GM21737 (cell line): ENCODE measurements at regions not wholly inside any gene's neighbourhood (a gene's known extent, or its start where the extent isn't known, plus 50 kb on each side); places are given as distances from the start of the nearest gene placed in this dataset.
"Not testable (repeated sequence)": the region's sequence is repeated elsewhere in the genome, so short reads cannot be mapped to it uniquely, and the experiment has no call there.

ENCODE experiments used
- ATAC-seq: cut with Tn5 transposase; IDR thresholded peaks from one replicate; pipeline ENCODE4 v1.9.1; 2021; ENCODE audit warnings: mild to moderate bottlenecking, moderate library complexity; ENCODE audit not compliant: unreplicated experiment

GRCh38 chr4:147139455-147140198, 194.0 kb upstream of the TTC29 start:
- ATAC-seq = no peak

- no peak for ATAC-seq
Observed at GRCh38 chr4:147151763-147152162, 206.1 kb upstream of the TTC29 start.

- no peak for ATAC-seq
Observed at GRCh38 chr4:147157860-147158701, 212.4 kb upstream of the TTC29 start.

- ATAC-seq = peak; percentile 89
Observed at GRCh38 chr4:147160908-147161513, 215.3 kb upstream of the TTC29 start.

- no peak for ATAC-seq
Observed at GRCh38 chr4:147163311-147163710, 217.6 kb upstream of the TTC29 start.

GRCh38 chr4:147168200-147168599, 222.5 kb upstream of the TTC29 start:
- ATAC-seq = not testable (repeated sequence)

GRCh38 chr4:147173322-147173721, 227.7 kb upstream of the TTC29 start:
- ATAC-seq = no peak

GRCh38 chr4:147173797-147174432, 228.3 kb upstream of the TTC29 start:
- no peak for ATAC-seq

GRCh38 chr4:147174591-147174990, 228.9 kb upstream of the TTC29 start:
- ATAC-seq = no peak

- ATAC-seq = no peak
Observed at GRCh38 chr4:147175460-147176025, 229.9 kb upstream of the TTC29 start.

- ATAC-seq = no peak
Observed at GRCh38 chr4:147182041-147182440, 236.4 kb upstream of the TTC29 start.

GRCh38 chr4:147192679-147193078, 247.0 kb upstream of the TTC29 start:
- ATAC-seq = no peak

GRCh38 chr4:147194114-147194513, 248.4 kb upstream of the TTC29 start:
- no peak for ATAC-seq

GRCh38 chr4:147194604-147195003, 248.9 kb upstream of the TTC29 start:
- ATAC-seq = no peak

- ATAC-seq = no peak
Observed at GRCh38 chr4:147195386-147195785, 249.7 kb upstream of the TTC29 start.

GRCh38 chr4:147198411-147199051, 252.9 kb upstream of the TTC29 start:
- no peak for ATAC-seq

GRCh38 chr4:147201016-147201415, 255.4 kb upstream of the TTC29 start:
- no peak for ATAC-seq

- no peak for ATAC-seq
Observed at GRCh38 chr4:147206807-147207206, 261.1 kb upstream of the TTC29 start.

GRCh38 chr4:147207911-147208310, 262.2 kb upstream of the TTC29 start:
- ATAC-seq = no peak

- ATAC-seq = no peak
Observed at GRCh38 chr4:147217655-147218054, 263.2 kb upstream of the EDNRA start.
